ENCODE measurements at regions not wholly inside any gene's neighbourhood (a gene's known extent, or its start where the extent isn't known, plus 50 kb on each side); places are given as distances from the start of the nearest gene placed in this dataset.

- TF ChIP-seq, protein P1, sequence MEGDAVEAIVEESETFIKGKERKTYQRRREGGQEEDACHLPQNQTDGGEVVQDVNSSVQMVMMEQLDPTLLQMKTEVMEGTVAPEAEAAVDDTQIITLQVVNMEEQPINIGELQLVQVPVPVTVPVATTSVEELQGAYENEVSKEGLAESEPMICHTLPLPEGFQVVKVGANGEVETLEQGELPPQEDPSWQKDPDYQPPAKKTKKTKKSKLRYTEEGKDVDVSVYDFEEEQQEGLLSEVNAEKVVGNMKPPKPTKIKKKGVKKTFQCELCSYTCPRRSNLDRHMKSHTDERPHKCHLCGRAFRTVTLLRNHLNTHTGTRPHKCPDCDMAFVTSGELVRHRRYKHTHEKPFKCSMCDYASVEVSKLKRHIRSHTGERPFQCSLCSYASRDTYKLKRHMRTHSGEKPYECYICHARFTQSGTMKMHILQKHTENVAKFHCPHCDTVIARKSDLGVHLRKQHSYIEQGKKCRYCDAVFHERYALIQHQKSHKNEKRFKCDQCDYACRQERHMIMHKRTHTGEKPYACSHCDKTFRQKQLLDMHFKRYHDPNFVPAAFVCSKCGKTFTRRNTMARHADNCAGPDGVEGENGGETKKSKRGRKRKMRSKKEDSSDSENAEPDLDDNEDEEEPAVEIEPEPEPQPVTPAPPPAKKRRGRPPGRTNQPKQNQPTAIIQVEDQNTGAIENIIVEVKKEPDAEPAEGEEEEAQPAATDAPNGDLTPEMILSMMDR (conservative IDR thresholded peaks at IDR 0.05; ENCODE audit: low read depth, low read length), result no peak
- TF ChIP-seq BHLHE40 (IDR thresholded peaks at IDR 0.05; ENCODE audit: low read depth, low read length) (no peak), POLR2A (IDR thresholded peaks at IDR 0.05; ENCODE audit: low read depth, low read length) (no peak), USF2 (IDR thresholded peaks at IDR 0.05; ENCODE audit: low read depth, low read length) (no peak), NFE2L2 (IDR thresholded peaks at IDR 0.05; ENCODE audit: low read depth, low read length) (no peak), CEBPB (IDR thresholded peaks at IDR 0.05; ENCODE audit: low read depth, low read length) (no peak), RFX5 (IDR thresholded peaks at IDR 0.05; ENCODE audit: low read depth, low read length) (no peak), SMC3 (IDR thresholded peaks at IDR 0.05; ENCODE audit: low read depth, low read length) (no peak), FOS (IDR thresholded peaks at IDR 0.05; ENCODE audit: low read depth, low read length) (no peak)
- TF ChIP-seq, protein P2, sequence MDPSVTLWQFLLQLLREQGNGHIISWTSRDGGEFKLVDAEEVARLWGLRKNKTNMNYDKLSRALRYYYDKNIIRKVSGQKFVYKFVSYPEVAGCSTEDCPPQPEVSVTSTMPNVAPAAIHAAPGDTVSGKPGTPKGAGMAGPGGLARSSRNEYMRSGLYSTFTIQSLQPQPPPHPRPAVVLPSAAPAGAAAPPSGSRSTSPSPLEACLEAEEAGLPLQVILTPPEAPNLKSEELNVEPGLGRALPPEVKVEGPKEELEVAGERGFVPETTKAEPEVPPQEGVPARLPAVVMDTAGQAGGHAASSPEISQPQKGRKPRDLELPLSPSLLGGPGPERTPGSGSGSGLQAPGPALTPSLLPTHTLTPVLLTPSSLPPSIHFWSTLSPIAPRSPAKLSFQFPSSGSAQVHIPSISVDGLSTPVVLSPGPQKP (IDR thresholded peaks at IDR 0.05; ENCODE audit: borderline replicate concordance, low read depth, low read length), result no peak
These were observed 541.7 kb downstream of the BCOR start for GRCh38 chrX:39556056-39556455.

Data from IMR-90 (cell line).